ENCODE measurements at regions not wholly inside any gene's neighbourhood (a gene's known extent, or its start where the extent isn't known, plus 50 kb on each side); places are given as distances from the start of the nearest gene placed in this dataset.

DNA sequence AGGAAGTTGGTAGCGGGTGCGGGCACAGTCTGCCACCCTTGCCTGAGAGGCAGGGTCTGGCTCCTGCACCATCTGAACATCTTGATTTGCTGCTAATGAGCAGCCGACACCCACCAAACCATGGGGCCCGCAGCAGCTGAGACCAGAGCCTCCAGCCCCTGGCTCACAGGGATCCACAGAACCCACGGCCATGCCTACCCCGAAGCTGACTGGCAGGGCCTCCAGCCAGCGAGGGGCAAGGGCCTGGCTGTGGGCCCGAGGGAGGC is 171.5 kb upstream of the NTM start:
- H3K4me3 Mint-ChIP-seq = no peak overlapping the region
- no peak overlapping the region for H3K27ac Mint-ChIP-seq
- H3K9me3 Mint-ChIP-seq = peaks cover 5% of the 10 kb centered on the region

GRCh38 chr11:131201674-131202073 is 168.7 kb upstream of the NTM start:
- no peak for DNase-seq
- no peaks in the 10 kb centered on the region for H3K4me1 Mint-ChIP-seq
- peaks cover 5% of the 10 kb centered on the region for H3K9me3 Mint-ChIP-seq
- no peak overlapping the region for H3K27ac Mint-ChIP-seq
- H3K4me3 Mint-ChIP-seq = no peak overlapping the region
- H3K27me3 Mint-ChIP-seq = no peaks in the 10 kb centered on the region
- no peaks in the 10 kb centered on the region for H3K36me3 Mint-ChIP-seq
- CTCF ChIA-PET = no interaction called here

More for the DNA sequence above, 171.5 kb upstream of the NTM start:
- Mint-ChIP-seq H3K36me3 (no peaks in the 10 kb centered on the region), H3K4me1 (no peaks in the 10 kb centered on the region), H3K27me3 (no peaks in the 10 kb centered on the region)
- CTCF ChIA-PET = no interaction called here
- no peak for DNase-seq

DNA sequence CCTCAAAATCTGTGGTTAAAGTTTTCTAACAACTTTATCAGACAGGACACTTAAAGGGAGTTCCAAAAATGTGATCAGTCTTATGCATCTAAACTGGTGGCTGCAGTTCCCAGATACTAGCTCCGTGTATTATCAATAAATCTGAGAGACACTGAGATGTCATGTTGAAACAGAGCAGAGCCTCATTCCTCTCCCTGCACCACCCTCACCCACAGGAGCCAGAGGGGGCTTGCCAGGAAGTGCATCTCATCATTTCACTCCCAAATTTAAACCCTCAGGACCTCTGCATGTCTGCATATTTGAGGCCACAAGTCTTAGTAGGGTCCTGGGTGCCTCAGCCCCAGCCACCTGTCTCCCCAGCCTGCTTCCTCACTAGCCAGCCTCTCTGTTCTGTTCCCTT is 167.4 kb upstream of the NTM start:
- Mint-ChIP-seq H3K27me3 (no peaks in the 10 kb centered on the region), H3K4me1 (no peaks in the 10 kb centered on the region), H3K4me3 (no peak overlapping the region), H3K27ac (no peak overlapping the region), H3K9me3 (peaks cover 5% of the 10 kb centered on the region), H3K36me3 (no peaks in the 10 kb centered on the region)
- DNase-seq = no peak
- CTCF ChIA-PET = no interaction called here

DNA sequence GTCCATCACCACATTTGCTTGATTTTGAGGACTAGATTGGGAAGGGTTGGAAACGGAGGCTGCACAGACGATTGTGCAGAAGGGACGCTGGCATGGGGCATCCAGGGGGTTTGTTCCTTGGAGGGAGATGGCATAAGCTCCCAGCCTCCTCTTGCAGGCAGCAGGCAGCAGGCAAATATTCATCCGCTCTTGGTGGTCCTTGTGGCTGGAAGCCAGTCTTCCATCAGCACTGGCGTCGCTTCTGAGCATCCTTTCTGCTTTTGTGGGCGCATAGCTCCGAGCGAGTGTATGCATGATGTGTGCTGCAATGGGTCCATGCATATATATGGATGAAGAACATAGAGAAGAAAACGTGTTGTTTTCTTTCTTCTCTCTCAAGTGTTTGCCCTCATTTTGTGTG is 166.1 kb upstream of the NTM start:
- CTCF ChIA-PET = no interaction called here
- Mint-ChIP-seq H3K4me1 (no peaks in the 10 kb centered on the region), H3K27ac (no peak overlapping the region), H3K4me3 (no peak overlapping the region), H3K9me3 (peaks cover 3% of the 10 kb centered on the region), H3K36me3 (no peaks in the 10 kb centered on the region), H3K27me3 (no peaks in the 10 kb centered on the region)
- DNase-seq = no peak

- Mint-ChIP-seq H3K9me3 (no peaks in the 10 kb centered on the region), H3K4me1 (no peaks in the 10 kb centered on the region), H3K4me3 (no peak overlapping the region), H3K27me3 (no peaks in the 10 kb centered on the region), H3K36me3 (no peaks in the 10 kb centered on the region), H3K27ac (no peak overlapping the region)
- DNase-seq = no peak
- CTCF ChIA-PET = no interaction called here
Observed at GRCh38 chr11:131204765-131205380, 165.5 kb upstream of the NTM start.

- Mint-ChIP-seq H3K4me3 (no peak overlapping the region), H3K36me3 (no peaks in the 10 kb centered on the region), H3K4me1 (no peaks in the 10 kb centered on the region), H3K27me3 (no peaks in the 10 kb centered on the region), H3K27ac (no peak overlapping the region), H3K9me3 (no peaks in the 10 kb centered on the region)
- no peak for DNase-seq
- CTCF ChIA-PET = no interaction called here
Observed at GRCh38 chr11:131206671-131207070, 163.7 kb upstream of the NTM start.

GRCh38 chr11:131207901-131208300 is 162.5 kb upstream of the NTM start:
- Mint-ChIP-seq H3K27me3 (no peaks in the 10 kb centered on the region), H3K9me3 (no peaks in the 10 kb centered on the region), H3K36me3 (no peaks in the 10 kb centered on the region), H3K4me3 (no peak overlapping the region), H3K4me1 (no peaks in the 10 kb centered on the region), H3K27ac (no peak overlapping the region)
- CTCF ChIA-PET = no interaction called here
- DNase-seq = no peak

- no peak overlapping the region for H3K4me3 Mint-ChIP-seq
- DNase-seq = no peak
- H3K27me3 Mint-ChIP-seq = no peaks in the 10 kb centered on the region
- no peak overlapping the region for H3K27ac Mint-ChIP-seq
- H3K9me3 Mint-ChIP-seq = no peaks in the 10 kb centered on the region
- H3K4me1 Mint-ChIP-seq = no peaks in the 10 kb centered on the region
- H3K36me3 Mint-ChIP-seq = no peaks in the 10 kb centered on the region
- CTCF ChIA-PET = no interaction called here
Observed at GRCh38 chr11:131217313-131218310, 152.8 kb upstream of the NTM start.

GRCh38 chr11:131218542-131218941 is 151.9 kb upstream of the NTM start:
- Mint-ChIP-seq H3K27me3 (no peaks in the 10 kb centered on the region), H3K9me3 (no peaks in the 10 kb centered on the region), H3K27ac (no peak overlapping the region), H3K4me1 (no peaks in the 10 kb centered on the region), H3K4me3 (no peak overlapping the region), H3K36me3 (no peaks in the 10 kb centered on the region)
- no peak for DNase-seq
- CTCF ChIA-PET = no interaction called here

DNA sequence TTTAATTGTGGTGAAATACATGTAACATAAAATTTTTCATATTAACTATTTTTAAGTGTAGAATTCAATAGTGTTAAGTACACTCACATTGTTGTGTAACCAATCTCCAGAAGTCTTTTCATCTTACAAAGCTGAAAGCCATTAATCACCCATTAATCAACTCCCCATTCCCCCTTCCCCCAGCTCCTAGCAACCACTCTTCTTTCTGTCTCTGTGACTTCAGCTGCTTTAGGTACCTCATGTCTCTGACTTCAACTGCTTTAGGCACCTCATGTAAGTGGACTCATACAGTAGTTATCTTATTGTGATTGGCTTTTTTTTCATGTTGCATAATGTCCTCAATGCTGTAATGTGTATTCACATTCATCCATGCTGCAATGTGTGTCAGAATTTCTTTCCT is 150.8 kb upstream of the NTM start:
- Mint-ChIP-seq H3K9me3 (no peaks in the 10 kb centered on the region), H3K27ac (no peak overlapping the region), H3K4me1 (no peaks in the 10 kb centered on the region), H3K36me3 (no peaks in the 10 kb centered on the region), H3K4me3 (no peak overlapping the region), H3K27me3 (no peaks in the 10 kb centered on the region)
- CTCF ChIA-PET = no interaction called here
- no peak for DNase-seq

DNA sequence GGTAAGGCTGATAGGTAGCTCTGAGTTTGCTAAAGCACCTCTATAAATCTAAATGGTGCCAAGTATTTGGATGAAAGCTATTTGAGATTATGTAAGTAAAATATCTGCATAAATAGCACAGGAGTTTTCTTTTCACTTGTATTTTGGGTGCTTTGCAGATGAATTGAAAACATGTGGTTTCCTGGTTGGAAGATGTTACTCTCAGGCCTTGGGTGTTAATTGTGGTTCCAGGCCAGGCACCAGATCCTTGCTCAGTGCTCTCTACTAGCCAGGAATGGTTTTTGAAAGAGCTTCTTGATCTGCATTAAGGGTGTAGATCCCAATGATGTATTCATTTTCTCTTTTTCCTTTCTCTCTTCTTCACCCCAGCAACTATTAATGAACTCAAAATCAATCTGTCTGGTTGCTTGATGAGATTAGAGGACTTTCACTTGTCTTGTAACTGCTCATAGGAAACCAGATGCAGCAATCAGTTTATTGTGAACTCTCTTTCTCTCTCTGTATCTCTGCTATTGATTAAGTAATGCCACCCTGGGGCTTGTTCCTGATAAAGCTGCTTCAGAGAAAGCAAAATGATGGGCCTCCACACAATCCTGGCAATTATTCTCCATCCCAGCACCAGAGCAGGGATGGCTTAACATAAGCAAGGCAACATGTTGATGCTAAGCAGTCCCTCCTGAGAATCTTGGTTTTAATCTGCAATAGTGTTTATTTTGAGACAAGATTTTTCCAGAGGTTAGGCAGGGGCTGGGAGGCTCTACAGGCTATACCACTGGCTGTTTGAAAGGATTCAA is 147.0 kb upstream of the NTM start:
- no peaks in the 10 kb centered on the region for H3K36me3 Mint-ChIP-seq
- H3K4me3 Mint-ChIP-seq = no peak overlapping the region
- no peaks in the 10 kb centered on the region for H3K9me3 Mint-ChIP-seq
- no peak for DNase-seq
- no peaks in the 10 kb centered on the region for H3K4me1 Mint-ChIP-seq
- CTCF ChIA-PET = no interaction called here
- no peak overlapping the region for H3K27ac Mint-ChIP-seq
- no peaks in the 10 kb centered on the region for H3K27me3 Mint-ChIP-seq

GRCh38 chr11:131228378-131228777 is 142.0 kb upstream of the NTM start:
- no peak for DNase-seq
- CTCF ChIA-PET = no interaction called here
- Mint-ChIP-seq H3K27me3 (no peaks in the 10 kb centered on the region), H3K4me3 (no peak overlapping the region), H3K36me3 (no peaks in the 10 kb centered on the region), H3K9me3 (no peaks in the 10 kb centered on the region), H3K4me1 (no peaks in the 10 kb centered on the region), H3K27ac (no peak overlapping the region)

DNA sequence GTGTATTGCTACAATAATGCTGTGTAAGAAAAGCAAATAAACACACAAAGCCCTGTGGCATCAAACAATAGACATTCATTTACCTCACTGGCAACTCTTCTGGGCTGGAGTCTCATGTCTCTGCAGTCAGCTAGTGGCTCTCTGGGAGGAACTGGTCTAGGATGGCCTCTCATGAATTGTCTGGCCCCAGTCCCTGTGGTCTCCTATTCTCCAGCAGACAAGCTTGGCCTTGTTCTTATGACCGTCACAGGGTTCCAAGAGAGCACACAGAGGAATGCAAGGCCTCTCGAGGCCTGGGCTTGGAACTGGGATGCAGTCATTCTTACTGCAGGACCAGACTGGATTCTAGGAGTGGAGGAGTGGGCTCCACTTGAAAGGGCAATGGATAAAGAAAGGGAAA is 141.2 kb upstream of the NTM start:
- CTCF ChIA-PET = interaction anchor here (1.0 kb wide), 1 partner anchor 445 kb away, joined by 3 read pairs; no protein-coding TSS in a partner anchor
- Mint-ChIP-seq H3K36me3 (no peaks in the 10 kb centered on the region), H3K9me3 (no peaks in the 10 kb centered on the region), H3K27me3 (no peaks in the 10 kb centered on the region), H3K27ac (no peak overlapping the region), H3K4me1 (no peaks in the 10 kb centered on the region), H3K4me3 (no peak overlapping the region)
- no peak for DNase-seq

GRCh38 chr11:131231317-131231940 is 139.0 kb upstream of the NTM start:
- Mint-ChIP-seq H3K36me3 (no peaks in the 10 kb centered on the region), H3K27ac (no peak overlapping the region), H3K9me3 (peaks cover 2% of the 10 kb centered on the region), H3K4me3 (no peak overlapping the region), H3K4me1 (no peaks in the 10 kb centered on the region), H3K27me3 (no peaks in the 10 kb centered on the region)
- DNase-seq = no peak
- CTCF ChIA-PET = no interaction called here
